ENCODE measurements at regions not wholly inside any gene's neighbourhood (a gene's known extent, or its start where the extent isn't known, plus 50 kb on each side); places are given as distances from the start of the nearest gene placed in this dataset.
"Not testable (repeated sequence)": the region's sequence is repeated elsewhere in the genome, so short reads cannot be mapped to it uniquely, and the experiment has no call there.

DNA sequence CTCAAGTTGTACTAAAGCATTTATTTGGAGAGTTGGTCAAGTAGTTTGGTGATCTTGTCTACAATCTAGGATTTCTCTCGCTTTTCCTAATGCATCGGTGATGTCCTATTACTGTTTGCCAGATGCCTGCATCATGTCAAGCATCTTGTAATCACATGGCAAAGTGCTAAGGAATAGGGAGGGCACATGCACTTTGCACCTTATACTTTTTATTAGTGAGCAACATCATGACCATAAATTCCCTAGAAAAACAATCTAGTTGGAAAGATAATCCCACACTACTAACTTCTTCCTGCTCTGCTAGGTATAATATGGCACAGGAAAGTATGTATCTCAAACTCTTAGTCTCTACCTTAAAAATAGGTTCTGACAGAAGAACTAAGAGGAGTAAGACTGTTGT lies 894.3 kb upstream of the SLITRK1 start:
- RAD21 ChIA-PET (ENCODE audit: low non-redundant PET in 1 of 2, low total read pairs in 2 of 2, uncharacterized antibody in 2 of 2, unreplicated experiment in 2 of 2): no interaction called here
- Histone ChIP-seq H3K27me3 (ENCODE audit: insufficient read depth, low read length) (no peaks in the 10 kb centered on the region), H3K4me2 (ENCODE audit: low read length) (no peak overlapping the region), H3K4me1 (ENCODE audit: control insufficient read depth in 1 of 2, insufficient read depth in 2 of 2, low read length in 2 of 2) (no peaks in the 10 kb centered on the region), H3K4me3 (replicated peaks in 1 of 2; ENCODE audit: low read depth in 1 of 2, low read length in 2 of 2) (no peak overlapping the region), H3K79me2 (ENCODE audit: insufficient read depth, low read length) (no peaks in the 10 kb centered on the region), H4K20me1 (ENCODE audit: insufficient read depth) (no peaks in the 10 kb centered on the region), H3K9me2 (ENCODE audit: insufficient read depth) (no peaks in the 10 kb centered on the region), H3K36me3 (ENCODE audit: control insufficient read depth in 1 of 2, insufficient read depth in 2 of 2, low read length in 2 of 2) (no peaks in the 10 kb centered on the region), H3K9ac (ENCODE audit: low read length) (no peak overlapping the region), H3K9me3 (ENCODE audit: control insufficient read depth in 1 of 2, insufficient read depth in 1 of 2, low read depth in 1 of 2, low read length in 2 of 2) (no peaks in the 10 kb centered on the region), H3K27ac (ENCODE audit: low read depth, low read length) (no peak overlapping the region), H2AFZ (ENCODE audit: low read depth, low read length, poor library complexity, severe bottlenecking) (no peak overlapping the region)
- intact Hi-C loops (cut with micrococcal nuclease): no loop called here
- no peak for DNase-seq (ENCODE audit: low read depth, low spot score)
- POLR2A ChIA-PET: no interaction called here
- no TSS peak for BruUV-seq (replicated peaks)
- CTCF ChIA-PET: no interaction called here
- no peak for ATAC-seq
- TF ChIP-seq POLR2A (IDR thresholded peaks at IDR 0.05; ENCODE audit: borderline replicate concordance, extremely low read depth, insufficient read depth, insufficient read length) (no peak), RAD21 (IDR thresholded peaks at IDR 0.05; ENCODE audit: low read depth) (no peak), EGR1 (IDR thresholded peaks at IDR 0.05; ENCODE audit: low read depth) (no peak)
- TF ChIP-seq, protein P1, sequence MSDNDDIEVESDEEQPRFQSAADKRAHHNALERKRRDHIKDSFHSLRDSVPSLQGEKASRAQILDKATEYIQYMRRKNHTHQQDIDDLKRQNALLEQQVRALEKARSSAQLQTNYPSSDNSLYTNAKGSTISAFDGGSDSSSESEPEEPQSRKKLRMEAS (IDR thresholded peaks at IDR 0.05): no peak

DNA sequence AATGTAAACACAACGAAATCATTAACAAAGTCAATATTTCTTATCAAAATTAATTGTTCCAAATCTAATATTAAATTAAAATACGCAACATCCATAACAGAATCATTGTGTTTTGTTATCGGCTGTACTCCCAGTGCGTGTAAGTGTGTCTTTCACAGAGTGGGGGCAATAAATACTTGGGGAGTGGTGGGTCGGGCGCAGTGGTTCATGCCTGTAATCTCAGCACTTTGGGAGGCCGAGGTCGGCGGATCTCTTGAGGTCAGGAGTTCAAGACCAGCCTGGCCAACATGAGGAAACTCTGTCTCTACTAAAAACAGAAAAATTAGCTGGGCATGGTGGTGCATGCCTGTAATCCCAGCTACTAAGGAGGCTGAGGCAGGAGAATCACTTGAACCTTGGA lies 893.6 kb upstream of the SLITRK1 start:
- CTCF ChIA-PET: not testable (repeated sequence)

DNA sequence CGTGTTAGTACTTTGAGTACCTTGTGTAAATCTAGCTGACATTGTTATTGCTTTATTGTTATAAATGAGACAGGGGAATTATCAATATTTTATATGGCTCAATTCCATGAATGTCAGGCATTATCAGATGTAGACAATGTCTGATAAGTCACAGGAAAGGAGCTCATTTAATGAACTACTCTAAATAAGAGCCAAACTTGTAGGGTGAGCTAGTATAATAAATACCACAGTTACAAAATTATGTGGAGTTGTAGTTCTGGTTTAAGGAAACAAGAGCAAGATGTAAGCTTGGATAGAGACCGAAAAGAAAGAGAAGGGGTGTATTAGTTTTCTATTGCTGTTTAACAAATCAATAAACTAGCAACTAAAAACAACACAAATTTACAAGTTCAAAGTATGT lies 891.8 kb upstream of the SLITRK1 start:
- Histone ChIP-seq H2AFZ (ENCODE audit: low read depth, low read length, poor library complexity, severe bottlenecking) (no peak overlapping the region), H3K4me3 (replicated peaks in 1 of 2; ENCODE audit: low read depth in 1 of 2, low read length in 2 of 2) (no peak overlapping the region), H3K4me2 (ENCODE audit: low read length) (no peak overlapping the region), H3K36me3 (ENCODE audit: control insufficient read depth in 1 of 2, insufficient read depth in 2 of 2, low read length in 2 of 2) (no peaks in the 10 kb centered on the region), H3K4me1 (ENCODE audit: control insufficient read depth in 1 of 2, insufficient read depth in 2 of 2, low read length in 2 of 2) (no peaks in the 10 kb centered on the region), H3K27ac (ENCODE audit: low read depth, low read length) (no peak overlapping the region), H3K27me3 (ENCODE audit: insufficient read depth, low read length) (no peaks in the 10 kb centered on the region), H3K79me2 (ENCODE audit: insufficient read depth, low read length) (no peaks in the 10 kb centered on the region), H4K20me1 (ENCODE audit: insufficient read depth) (no peaks in the 10 kb centered on the region), H3K9ac (ENCODE audit: low read length) (no peak overlapping the region), H3K9me3 (ENCODE audit: control insufficient read depth in 1 of 2, insufficient read depth in 1 of 2, low read depth in 1 of 2, low read length in 2 of 2) (no peaks in the 10 kb centered on the region), H3K9me2 (ENCODE audit: insufficient read depth) (no peaks in the 10 kb centered on the region)
- intact Hi-C loops (cut with micrococcal nuclease): no loop called here
- ATAC-seq (no peak), DNase-seq (ENCODE audit: low read depth, low spot score) (no peak)
- RAD21 ChIA-PET (ENCODE audit: low non-redundant PET in 1 of 2, low total read pairs in 2 of 2, uncharacterized antibody in 2 of 2, unreplicated experiment in 2 of 2): no interaction called here
- CTCF ChIA-PET: no interaction called here
- TF ChIP-seq, protein P1 (IDR thresholded peaks at IDR 0.05): no peak
- TF ChIP-seq POLR2AphosphoS5 (IDR thresholded peaks at IDR 0.05; ENCODE audit: low read depth, low read length) (no peak), ZNF274 (IDR thresholded peaks at IDR 0.05; ENCODE audit: low read depth, low read length) (no peak), SRF (IDR thresholded peaks at IDR 0.05; ENCODE audit: low read depth) (no peak)
- no TSS peak for BruUV-seq (replicated peaks)
- POLR2A ChIA-PET: no interaction called here

More for the DNA sequence above, 893.6 kb upstream of the SLITRK1 start:
- DNase-seq (ENCODE audit: low read depth, low spot score); H3K9me2 ChIP-seq (ENCODE audit: insufficient read depth); intact Hi-C loops (cut with micrococcal nuclease); H3K4me1 ChIP-seq (ENCODE audit: control insufficient read depth in 1 of 2, insufficient read depth in 2 of 2, low read length in 2 of 2); H3K9ac ChIP-seq (ENCODE audit: low read length); H2AFZ ChIP-seq (ENCODE audit: low read depth, low read length, poor library complexity, severe bottlenecking); H3K4me2 ChIP-seq (ENCODE audit: low read length); H3K79me2 ChIP-seq (ENCODE audit: insufficient read depth, low read length); RAD21 ChIA-PET (ENCODE audit: low non-redundant PET in 1 of 2, low total read pairs in 2 of 2, uncharacterized antibody in 2 of 2, unreplicated experiment in 2 of 2); H3K9me3 ChIP-seq (ENCODE audit: control insufficient read depth in 1 of 2, insufficient read depth in 1 of 2, low read depth in 1 of 2, low read length in 2 of 2); H4K20me1 ChIP-seq (ENCODE audit: insufficient read depth); H3K36me3 ChIP-seq (ENCODE audit: control insufficient read depth in 1 of 2, insufficient read depth in 2 of 2, low read length in 2 of 2); BruUV-seq (replicated peaks); ATAC-seq; H3K4me3 ChIP-seq (replicated peaks in 1 of 2; ENCODE audit: low read depth in 1 of 2, low read length in 2 of 2); H3K27me3 ChIP-seq (ENCODE audit: insufficient read depth, low read length); H3K27ac ChIP-seq (ENCODE audit: low read depth, low read length); POLR2A ChIA-PET: not testable (repeated sequence)

Measured in HCT116 (cell line).